RPMI7951 (cell line): ENCODE measurements at regions not wholly inside any gene's neighbourhood (a gene's known extent, or its start where the extent isn't known, plus 50 kb on each side); places are given as distances from the start of the nearest gene placed in this dataset.

Experiments used
- DNase-seq: peaks from one replicate; pipeline ENCODE4 v3.0.0-alpha.2; 2012; ENCODE audit warnings: low read depth

GRCh38 chr7:116145245-116145852, 65.0 kb upstream of the TES start:
- DNase-seq, result no peak

GRCh38 chr7:116148108-116148507, 62.2 kb upstream of the TES start:
- DNase-seq, result no peak

- no peak for DNase-seq
These were observed 61.7 kb upstream of the TES start for GRCh38 chr7:116148626-116149025.

GRCh38 chr7:116150588-116150987, 59.8 kb upstream of the TES start:
- DNase-seq, result no peak

GRCh38 chr7:116152276-116152675, 58.1 kb upstream of the TES start:
- DNase-seq, result peak; percentile 16

GRCh38 chr7:116153050-116153449, 57.3 kb upstream of the TES start:
- DNase-seq, result peak; percentile 24

- no peak for DNase-seq
These were observed 50.6 kb upstream of the TES start for GRCh38 chr7:116159711-116160110.
